ENCODE measurements at regions not wholly inside any gene's neighbourhood (a gene's known extent, or its start where the extent isn't known, plus 50 kb on each side); places are given as distances from the start of the nearest gene placed in this dataset.
"Not testable (repeated sequence)": the region's sequence is repeated elsewhere in the genome, so short reads cannot be mapped to it uniquely, and the experiment has no call there.

- H3K27ac ChIP-seq: no peak overlapping the region
- H3K4me1 ChIP-seq (replicated peaks in 1 of 2): no peaks in the 10 kb centered on the region
- no peak for ATAC-seq (replicated peaks in 6 of 8)
- in situ Hi-C loops (cut with MboI; ENCODE audit: low pct_unique_long_range_greater_than_20kb in 2 of 9, low sequenced_read_pairs in 9 of 9, unreplicated experiment in 9 of 9): no loop called here
- no peak overlapping the region for H3K4me3 ChIP-seq
These were observed 278.4 kb downstream of the RDH14 start for GRCh38 chr2:18282026-18282425.

GRCh38 chr2:18276583-18277075 lies 283.8 kb downstream of the RDH14 start:
- Histone ChIP-seq H3K4me1 (replicated peaks in 1 of 2) (no peaks in the 10 kb centered on the region), H3K27ac (no peak overlapping the region), H3K4me3 (no peak overlapping the region)
- ATAC-seq (replicated peaks in 6 of 8): peak in 5 of 8 experiments; percentile 53 to 92 (median 62)
- in situ Hi-C loops (cut with MboI; ENCODE audit: low pct_unique_long_range_greater_than_20kb in 2 of 9, low sequenced_read_pairs in 9 of 9, unreplicated experiment in 9 of 9): no loop called here
- WGBS, 10 experiments: 0 to 94% (median 43%) methylated on average over 1 to 4 of the region's 4 CpGs; no CpG with 5 or more reads in 2 of the 10 experiments

GRCh38 chr2:18273205-18273604 lies 287.2 kb downstream of the RDH14 start:
- Histone ChIP-seq H3K27ac (no peak overlapping the region), H3K4me3 (no peak overlapping the region), H3K4me1 (replicated peaks in 1 of 2) (no peaks in the 10 kb centered on the region)
- in situ Hi-C loops (cut with MboI; ENCODE audit: low pct_unique_long_range_greater_than_20kb in 2 of 9, low sequenced_read_pairs in 9 of 9, unreplicated experiment in 9 of 9): no loop called here
- ATAC-seq (replicated peaks in 6 of 8): no peak

GRCh38 chr2:18272148-18272494 lies 288.3 kb downstream of the RDH14 start:
- no peak for ATAC-seq (replicated peaks in 6 of 8)
- Histone ChIP-seq H3K4me1 (replicated peaks in 1 of 2) (no peaks in the 10 kb centered on the region), H3K4me3 (no peak overlapping the region), H3K27ac (no peak overlapping the region)
- 62 to 100% (median 100%) methylated on average over 1 to 4 of the region's 10 CpGs; no CpG with 5 or more reads in 5 of the 10 experiments for WGBS, 10 experiments
- in situ Hi-C loops (cut with MboI; ENCODE audit: low pct_unique_long_range_greater_than_20kb in 2 of 9, low sequenced_read_pairs in 9 of 9, unreplicated experiment in 9 of 9): no loop called here

GRCh38 chr2:18271370-18272147 lies 288.9 kb downstream of the RDH14 start:
- H3K27ac ChIP-seq: no peak overlapping the region
- H3K4me1 ChIP-seq (replicated peaks in 1 of 2): no peaks in the 10 kb centered on the region
- 40 to 96% (median 88%) methylated on average over 2 to 4 of the region's 17 CpGs; no CpG with 5 or more reads in 6 of the 10 experiments for WGBS, 10 experiments
- in situ Hi-C loops (cut with MboI; ENCODE audit: low pct_unique_long_range_greater_than_20kb in 2 of 9, low sequenced_read_pairs in 9 of 9, unreplicated experiment in 9 of 9): no loop called here
- no peak overlapping the region for H3K4me3 ChIP-seq
- ATAC-seq (replicated peaks in 6 of 8): no peak

- Histone ChIP-seq H3K27ac (no peak overlapping the region), H3K4me3 (no peak overlapping the region), H3K4me1 (replicated peaks in 1 of 2) (no peaks in the 10 kb centered on the region)
- in situ Hi-C loops (cut with MboI; ENCODE audit: low pct_unique_long_range_greater_than_20kb in 2 of 9, low sequenced_read_pairs in 9 of 9, unreplicated experiment in 9 of 9): no loop called here
- ATAC-seq (replicated peaks in 6 of 8): no peak
- 31 to 94% (median 82%) methylated on average over 1 to 3 of the region's 3 CpGs; no CpG with 5 or more reads in 1 of the 10 experiments for WGBS, 10 experiments
These were observed 292.1 kb downstream of the RDH14 start for GRCh38 chr2:18268400-18268799.

- WGBS, 10 experiments: 0 to 100% (median 60%) methylated on average over 1 of the region's 1 CpG; no CpG with 5 or more reads in 6 of the 10 experiments
- H3K4me3 ChIP-seq: no peak overlapping the region
- no peaks in the 10 kb centered on the region for H3K4me1 ChIP-seq (replicated peaks in 1 of 2)
- peak in 1 of 8 experiments; percentile 34 for ATAC-seq (replicated peaks in 6 of 8)
- in situ Hi-C loops (cut with MboI; ENCODE audit: low pct_unique_long_range_greater_than_20kb in 2 of 9, low sequenced_read_pairs in 9 of 9, unreplicated experiment in 9 of 9): no loop called here
- no peak overlapping the region for H3K27ac ChIP-seq
These were observed 293.0 kb downstream of the RDH14 start for GRCh38 chr2:18267501-18267900.

- H3K4me1 ChIP-seq (replicated peaks in 1 of 2); in situ Hi-C loops (cut with MboI; ENCODE audit: low pct_unique_long_range_greater_than_20kb in 2 of 9, low sequenced_read_pairs in 9 of 9, unreplicated experiment in 9 of 9); H3K4me3 ChIP-seq; H3K27ac ChIP-seq; ATAC-seq (replicated peaks in 6 of 8): not testable (repeated sequence)
- WGBS, 10 experiments: 0 to 100% (median 80%) methylated on average over 1 to 8 of the region's 8 CpGs; no CpG with 5 or more reads in 3 of the 10 experiments
These were observed 293.8 kb downstream of the RDH14 start for GRCh38 chr2:18266699-18267098.

- H3K4me1 ChIP-seq (replicated peaks in 1 of 2): no peaks in the 10 kb centered on the region
- no peak for ATAC-seq (replicated peaks in 6 of 8)
- H3K27ac ChIP-seq: no peak overlapping the region
- in situ Hi-C loops (cut with MboI; ENCODE audit: low pct_unique_long_range_greater_than_20kb in 2 of 9, low sequenced_read_pairs in 9 of 9, unreplicated experiment in 9 of 9): no loop called here
- WGBS, 10 experiments: 54 to 94% (median 89%) methylated on average over 2 to 7 of the region's 7 CpGs
- no peak overlapping the region for H3K4me3 ChIP-seq
These were observed 294.6 kb downstream of the RDH14 start for GRCh38 chr2:18265614-18266586.

GRCh38 chr2:18262601-18263000 lies 297.9 kb downstream of the RDH14 start:
- ATAC-seq (replicated peaks in 6 of 8): no peak
- no peak overlapping the region for H3K4me3 ChIP-seq
- H3K27ac ChIP-seq: no peak overlapping the region
- H3K4me1 ChIP-seq (replicated peaks in 1 of 2): no peaks in the 10 kb centered on the region
- WGBS, 10 experiments: 6 to 71% (median 57%) methylated on average over 1 to 3 of the region's 4 CpGs
- in situ Hi-C loops (cut with MboI; ENCODE audit: low pct_unique_long_range_greater_than_20kb in 2 of 9, low sequenced_read_pairs in 9 of 9, unreplicated experiment in 9 of 9): no loop called here

GRCh38 chr2:18253686-18254197 lies 306.7 kb downstream of the RDH14 start:
- no peak overlapping the region for H3K27ac ChIP-seq
- in situ Hi-C loops (cut with MboI; ENCODE audit: low pct_unique_long_range_greater_than_20kb in 2 of 9, low sequenced_read_pairs in 9 of 9, unreplicated experiment in 9 of 9): no loop called here
- no peak overlapping the region for H3K4me3 ChIP-seq
- WGBS, 10 experiments: 39 to 100% (median 90%) methylated on average over 1 to 4 of the region's 5 CpGs; no CpG with 5 or more reads in 3 of the 10 experiments
- no peaks in the 10 kb centered on the region for H3K4me1 ChIP-seq (replicated peaks in 1 of 2)
- ATAC-seq (replicated peaks in 6 of 8): no peak

GRCh38 chr2:18251486-18251885 lies 309.0 kb downstream of the RDH14 start:
- in situ Hi-C loops (cut with MboI; ENCODE audit: low pct_unique_long_range_greater_than_20kb in 2 of 9, low sequenced_read_pairs in 9 of 9, unreplicated experiment in 9 of 9): no loop called here
- ATAC-seq (replicated peaks in 6 of 8): no peak
- Histone ChIP-seq H3K4me1 (replicated peaks in 1 of 2) (no peaks in the 10 kb centered on the region), H3K4me3 (no peak overlapping the region), H3K27ac (no peak overlapping the region)
- WGBS, 10 experiments: 40 to 100% (median 80%) methylated on average over 1 to 2 of the region's 2 CpGs; no CpG with 5 or more reads in 5 of the 10 experiments
